AML-193 (cell line): ENCODE measurements at regions not wholly inside any gene's neighbourhood (a gene's known extent, or its start where the extent isn't known, plus 50 kb on each side); places are given as distances from the start of the nearest gene placed in this dataset.
"Not testable (repeated sequence)": the region's sequence is repeated elsewhere in the genome, so short reads cannot be mapped to it uniquely, and the experiment has no call there.

ENCODE experiments used
- DNase-seq, 2 experiments: peaks; one replicate each; lab custom pipeline; 2025; lab: John Stamatoyannopoulos, UW

DNA sequence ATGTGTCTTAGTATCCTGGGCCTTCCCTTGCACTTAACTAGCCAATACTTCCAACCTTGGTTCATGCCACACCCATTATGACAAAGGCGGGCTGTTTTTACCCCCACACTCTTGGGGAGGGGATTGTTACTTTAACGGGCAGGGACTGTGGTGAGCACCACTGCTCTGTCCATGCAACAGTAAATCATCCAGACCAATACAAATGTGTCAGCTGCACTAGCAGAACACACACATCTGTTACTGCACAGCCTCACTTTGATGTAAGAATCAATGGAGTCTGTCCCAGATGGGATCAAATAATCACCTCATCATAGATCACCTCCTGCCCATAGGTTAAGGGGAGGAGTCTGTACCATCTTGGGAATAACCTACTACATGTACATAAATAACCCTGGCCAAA, 58.1 kb downstream of the NPAP1 start:
- DNase-seq = no peak

DNA sequence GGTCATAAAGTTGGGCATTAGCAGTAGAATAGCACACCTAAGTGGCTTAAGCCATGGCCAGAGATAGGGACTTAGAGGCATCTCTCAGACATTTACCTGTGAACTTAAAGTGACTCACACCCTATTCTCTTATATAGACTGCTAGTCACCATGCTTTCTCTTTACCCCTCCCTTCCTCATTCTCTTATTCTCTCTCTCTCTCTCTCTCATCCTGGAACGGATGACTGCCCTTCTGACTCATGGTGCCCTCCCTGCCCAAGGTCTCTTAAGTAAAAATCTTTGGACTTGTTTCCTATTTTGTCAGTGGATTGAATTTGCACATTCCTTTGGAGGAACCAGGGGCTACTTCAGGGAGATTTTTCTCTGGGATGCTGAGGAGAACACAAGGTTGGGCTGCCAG, 58.8 kb downstream of the NPAP1 start:
- DNase-seq = no peak

DNA sequence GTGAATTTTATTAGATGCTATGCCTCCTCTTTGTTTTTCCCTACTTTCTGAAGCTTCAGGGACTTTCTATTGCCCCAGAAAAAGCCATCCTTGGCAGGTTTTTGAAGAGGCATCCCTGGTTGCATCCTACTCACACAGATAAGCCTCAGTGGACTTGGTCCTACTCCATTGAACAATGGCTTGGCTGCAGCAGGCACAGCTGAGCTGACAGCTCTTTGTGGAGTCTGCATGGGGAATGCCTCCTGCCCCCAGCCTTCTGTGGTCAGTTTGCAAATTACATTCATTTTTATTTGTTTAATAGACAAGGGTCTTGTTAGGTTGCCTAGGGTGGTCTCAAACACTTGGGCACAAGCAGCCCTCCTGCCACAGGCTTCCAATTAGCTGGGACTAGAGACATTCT, 69.7 kb downstream of the NPAP1 start:
- no peak for DNase-seq

DNA sequence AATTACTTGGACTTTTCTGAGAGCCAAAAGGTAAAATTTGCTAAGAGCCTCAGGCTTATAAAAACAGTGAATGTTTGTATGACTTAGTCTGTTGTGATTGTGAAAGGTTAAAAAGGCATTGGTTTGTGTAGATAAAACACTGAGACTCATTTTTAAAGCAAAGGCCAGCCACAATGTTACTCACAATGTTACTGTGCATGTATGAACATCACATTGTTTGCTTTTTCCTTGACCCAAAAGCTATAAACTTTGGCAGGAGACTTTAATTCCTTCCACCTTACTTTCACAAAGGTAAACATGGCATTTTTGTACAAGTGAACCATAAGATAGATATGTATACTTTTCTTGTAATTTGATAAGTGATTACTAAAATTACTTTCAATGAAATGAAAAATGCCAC, 70.5 kb downstream of the NPAP1 start:
- no peak for DNase-seq

DNA sequence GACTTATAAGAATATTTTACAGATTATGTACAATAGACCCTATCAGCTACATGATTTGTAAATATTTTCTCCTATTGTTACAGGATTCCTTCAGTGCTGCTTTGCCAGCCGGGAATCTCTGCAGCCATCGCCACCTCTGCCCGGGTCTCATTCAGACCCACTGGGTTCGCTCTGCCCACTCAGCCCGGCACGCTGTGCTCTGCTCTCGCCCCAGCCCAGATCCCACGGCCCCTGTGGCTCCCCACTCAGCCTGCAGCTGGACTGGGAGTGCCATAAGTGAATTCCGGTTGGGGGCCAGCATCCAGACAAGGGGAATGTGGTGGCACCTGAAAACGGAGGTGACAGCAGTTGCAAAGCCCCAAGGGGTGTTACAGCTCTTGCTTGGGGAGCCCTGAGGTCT, 71.8 kb downstream of the NPAP1 start:
- no peak for DNase-seq

DNA sequence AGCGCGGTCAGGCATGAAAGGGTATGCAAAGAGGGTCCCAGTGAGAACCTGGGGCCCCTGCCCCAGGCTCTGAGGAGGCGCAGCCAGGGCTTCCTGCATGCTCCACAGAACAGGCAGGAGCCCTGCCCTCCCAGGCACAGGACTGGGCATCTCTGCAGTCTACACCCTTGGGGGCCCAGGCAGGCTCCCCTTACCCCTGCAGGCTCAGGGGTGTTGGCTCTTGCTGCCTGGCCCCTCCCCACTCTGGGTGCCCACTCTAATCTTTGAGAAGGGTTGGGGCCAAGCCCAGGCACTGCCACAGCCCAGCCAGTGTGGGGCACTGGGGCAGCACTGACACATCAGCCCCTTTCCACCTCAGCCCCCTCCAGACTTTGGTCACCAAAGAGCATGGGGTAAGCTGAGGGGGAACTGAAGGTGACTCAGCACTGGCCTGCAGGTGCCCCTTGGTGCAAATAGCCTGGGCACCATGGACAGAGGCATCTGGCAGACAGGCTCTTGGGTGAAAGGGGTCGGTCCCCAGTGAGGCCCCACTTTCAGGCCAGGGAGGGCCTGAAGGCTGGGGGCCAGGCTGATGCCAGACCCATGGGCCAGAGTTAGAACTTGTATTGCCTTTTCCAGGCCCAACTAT, 73.4 kb downstream of the NPAP1 start:
- DNase-seq = no peak

DNA sequence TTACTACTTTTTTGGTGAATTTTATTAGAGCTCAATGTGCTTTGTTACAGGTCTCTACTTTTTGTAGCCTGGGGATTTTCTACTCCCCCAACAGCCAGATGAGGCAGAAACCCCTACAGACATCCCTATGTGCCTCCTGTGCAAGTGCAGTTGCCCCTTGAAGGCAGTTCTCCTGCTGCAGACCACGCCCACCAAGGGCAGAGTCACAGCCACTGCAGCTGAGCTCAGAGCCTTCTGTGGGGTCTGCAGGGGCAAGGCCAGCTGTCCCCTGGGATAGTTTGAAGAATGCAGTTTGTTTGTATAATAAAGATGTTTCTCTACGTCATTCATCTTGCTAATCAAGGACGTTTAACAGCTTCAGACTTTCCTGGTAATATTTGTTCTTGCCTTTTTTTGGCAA, 76.8 kb downstream of the NPAP1 start:
- no peak for DNase-seq

DNA sequence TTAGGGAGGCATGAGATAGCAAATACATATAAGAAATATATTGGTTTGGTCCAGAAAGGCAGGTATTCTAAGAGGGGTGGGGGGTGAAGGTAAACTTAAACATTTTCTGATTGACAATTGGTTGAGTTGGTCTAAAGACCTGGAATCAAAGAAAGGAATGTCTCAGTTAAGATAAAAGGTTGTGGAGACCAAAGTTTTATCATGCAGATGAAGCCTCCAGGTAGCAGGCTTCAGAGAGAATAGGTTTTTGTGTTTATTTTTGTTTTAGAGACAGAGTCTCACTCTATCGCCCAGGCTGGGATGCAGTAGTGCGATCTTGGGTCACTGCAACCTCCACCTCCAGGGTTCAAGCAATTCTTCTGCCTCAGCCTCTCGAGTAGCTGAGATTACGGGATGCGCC, 80.5 kb downstream of the NPAP1 start:
- no peak for DNase-seq

DNA sequence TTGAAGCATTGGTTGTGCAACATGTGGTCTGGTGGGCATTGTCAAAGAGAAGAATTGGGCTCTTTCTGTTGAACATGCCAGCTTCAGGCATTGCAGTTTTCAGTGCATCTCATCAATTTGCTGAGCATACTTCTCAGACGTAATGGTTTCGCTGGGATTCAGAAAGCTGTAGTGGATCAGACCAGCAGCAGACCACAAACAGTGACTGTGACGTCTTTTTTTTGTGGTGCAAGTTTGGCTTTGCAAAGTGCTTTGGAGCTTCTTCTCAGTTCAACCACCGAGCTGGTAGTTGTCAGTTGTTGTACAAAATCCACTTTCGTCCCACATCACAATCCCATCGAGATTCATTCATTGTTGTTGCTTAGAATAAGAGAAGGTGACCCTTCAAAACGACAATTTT, 84.5 kb downstream of the NPAP1 start:
- no peak for DNase-seq

DNA sequence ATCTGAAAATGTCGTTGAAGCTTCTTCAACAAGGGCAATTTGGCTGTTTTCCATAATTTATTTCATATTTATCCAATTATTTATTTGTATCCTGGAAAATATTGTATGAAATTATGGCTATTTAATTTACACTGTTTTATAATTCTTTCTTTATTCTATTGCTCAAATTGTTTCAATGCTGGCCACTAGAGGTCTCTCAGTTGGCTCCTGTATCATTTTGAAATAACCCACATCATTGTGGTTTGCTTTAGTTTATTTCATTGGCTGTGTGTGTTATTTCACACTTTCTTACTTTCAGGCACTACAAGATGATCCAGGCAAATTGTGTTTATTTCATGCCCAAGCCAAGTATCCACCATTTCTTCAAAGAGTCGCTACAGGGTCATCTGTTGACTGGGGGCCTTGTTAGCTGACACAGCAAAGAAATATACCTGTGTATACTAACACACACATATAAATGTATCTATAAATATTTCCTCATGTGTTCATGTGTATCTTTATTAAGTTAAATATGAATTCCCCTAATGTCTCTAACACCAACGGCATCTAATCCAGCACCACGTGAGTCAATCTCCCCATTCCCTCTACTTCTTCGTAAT, 86.2 kb downstream of the NPAP1 start:
- peak; percentile 15 to 19 for DNase-seq

DNA sequence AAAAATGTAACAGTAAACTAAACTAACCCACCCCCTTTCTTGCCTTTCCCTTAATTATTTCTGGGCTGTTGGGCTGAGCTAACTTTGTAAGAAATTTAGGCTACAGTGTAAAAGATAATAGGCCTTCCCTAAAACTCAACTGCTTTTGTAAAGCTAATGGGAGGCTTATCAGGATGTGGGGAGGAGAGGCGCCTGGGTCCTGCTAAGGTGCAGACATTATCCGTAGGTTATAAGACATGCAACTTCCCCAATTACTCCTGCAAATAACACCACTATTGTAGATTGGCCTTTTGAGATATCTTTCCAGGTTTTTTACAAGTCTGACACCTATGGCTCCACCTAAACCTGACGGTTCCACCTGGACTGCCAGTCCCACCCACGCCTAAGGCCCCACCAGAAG, 88.3 kb downstream of the NPAP1 start:
- DNase-seq = no peak

DNA sequence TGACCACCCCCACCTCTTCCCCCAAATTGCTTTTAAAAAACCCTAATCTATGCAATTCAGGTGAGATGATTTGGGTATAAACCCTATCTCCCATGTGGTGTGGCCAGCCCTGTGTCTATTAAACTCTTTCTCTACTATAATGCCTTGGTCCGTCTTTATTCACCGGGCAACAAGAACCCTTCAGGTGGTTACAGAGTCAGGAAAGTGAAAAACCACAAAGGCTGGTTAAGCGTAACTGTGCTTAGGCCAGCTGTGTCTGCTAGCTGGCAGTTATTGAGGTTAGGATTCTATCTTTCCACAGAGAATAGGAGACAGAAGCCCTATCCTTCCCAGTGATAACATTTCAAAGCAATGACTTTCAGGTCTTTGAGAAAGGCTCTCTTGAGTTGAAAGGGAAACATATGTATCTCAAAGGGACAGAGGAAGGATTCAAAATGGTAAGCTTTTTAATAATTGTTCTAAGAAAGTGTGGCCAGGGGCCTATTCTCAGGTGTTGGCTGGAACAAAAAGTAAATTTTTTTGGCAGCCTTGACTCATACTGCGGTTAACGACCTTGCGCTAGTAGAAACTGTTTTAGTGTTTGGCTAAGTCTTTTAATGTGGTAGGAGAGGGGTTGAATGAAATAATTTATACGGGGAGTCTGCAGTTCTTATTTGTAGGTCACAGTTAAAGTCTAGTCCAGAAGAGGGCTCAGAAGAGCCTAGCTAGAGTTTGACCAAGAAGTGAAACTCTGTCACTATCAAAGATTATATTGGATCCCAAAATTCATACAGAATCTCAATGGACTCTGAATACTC, 89.0 kb downstream of the NPAP1 start:
- DNase-seq = no peak

DNA sequence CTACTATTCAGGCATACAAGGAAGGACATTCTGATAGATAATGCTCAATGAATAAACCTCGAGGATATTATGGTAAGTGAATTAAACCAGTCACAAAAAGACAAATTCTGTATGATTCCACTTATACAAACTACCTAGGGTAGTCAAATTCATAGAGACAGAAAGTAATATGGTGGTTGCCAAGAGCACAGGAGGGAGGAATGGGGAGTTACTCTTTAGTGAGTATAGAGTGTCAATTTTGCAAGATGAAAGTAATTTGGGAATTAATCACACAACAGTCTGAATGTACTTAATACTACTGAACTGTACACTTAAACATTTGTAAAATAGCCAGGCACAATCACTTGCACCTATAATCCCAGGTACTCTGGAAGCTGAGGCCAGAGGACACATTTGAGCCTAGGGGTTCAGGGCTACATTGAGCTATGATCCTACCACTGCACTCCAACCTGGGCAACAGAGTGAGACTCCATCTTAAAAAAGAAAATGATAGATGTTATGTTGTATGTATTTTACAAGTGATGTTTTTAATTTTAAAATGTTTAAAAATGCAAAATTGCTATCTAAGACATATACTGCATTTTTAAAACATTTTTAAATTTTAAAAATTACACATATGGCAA, 91.0 kb downstream of the NPAP1 start:
- no peak for DNase-seq

DNA sequence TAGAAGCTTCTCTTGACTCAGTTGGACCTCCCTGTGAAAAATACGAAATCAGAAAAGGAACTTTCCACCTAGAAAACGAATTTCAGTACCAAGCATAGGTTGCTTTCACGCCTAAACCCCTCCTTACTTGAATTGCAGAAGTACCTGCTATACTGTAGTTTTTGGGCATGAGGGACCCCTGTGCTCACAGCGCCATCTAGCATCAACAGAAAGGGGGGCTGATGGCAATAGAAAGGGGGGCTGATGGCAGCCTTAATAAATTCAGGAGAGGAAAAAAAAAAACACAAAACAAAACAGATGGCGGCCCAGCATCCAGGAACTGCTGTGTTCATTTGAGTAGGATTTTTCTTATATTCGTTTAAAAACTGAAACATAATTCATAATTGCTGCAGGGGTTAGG, 96.7 kb downstream of the NPAP1 start:
- no peak for DNase-seq

DNA sequence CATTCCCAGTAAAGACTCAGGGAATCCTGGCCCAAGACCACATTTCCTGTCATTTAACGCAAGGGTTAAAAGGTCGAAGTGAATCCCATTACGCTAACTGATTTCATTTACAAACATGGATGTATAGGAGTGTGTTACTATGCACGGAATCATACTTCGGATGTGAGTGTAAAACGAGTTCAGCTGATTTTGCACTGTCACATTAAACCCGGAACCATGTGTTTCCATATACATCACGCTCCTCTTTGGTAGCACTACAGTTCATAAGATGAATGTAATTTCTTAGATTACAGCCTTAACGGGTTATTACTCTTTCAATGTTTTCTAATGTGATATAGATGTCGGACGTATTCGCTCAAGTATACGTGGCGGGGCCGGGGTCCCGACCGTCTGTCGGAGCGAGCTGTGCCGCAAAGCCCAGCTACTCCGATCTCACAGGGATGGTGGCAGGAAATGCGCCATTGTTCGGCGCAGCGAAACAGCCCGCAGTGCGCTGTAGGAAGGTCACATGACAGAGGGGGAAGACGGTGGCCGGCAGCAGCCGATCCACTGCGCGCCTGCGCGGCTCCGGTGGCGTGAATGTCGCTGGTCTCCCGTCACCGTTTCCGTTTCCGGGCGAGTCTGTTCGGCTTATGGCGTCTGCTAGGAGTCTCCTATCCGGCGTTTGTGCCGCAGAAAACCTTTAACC, 97.3 kb downstream of the NPAP1 start:
- DNase-seq = no peak

DNA sequence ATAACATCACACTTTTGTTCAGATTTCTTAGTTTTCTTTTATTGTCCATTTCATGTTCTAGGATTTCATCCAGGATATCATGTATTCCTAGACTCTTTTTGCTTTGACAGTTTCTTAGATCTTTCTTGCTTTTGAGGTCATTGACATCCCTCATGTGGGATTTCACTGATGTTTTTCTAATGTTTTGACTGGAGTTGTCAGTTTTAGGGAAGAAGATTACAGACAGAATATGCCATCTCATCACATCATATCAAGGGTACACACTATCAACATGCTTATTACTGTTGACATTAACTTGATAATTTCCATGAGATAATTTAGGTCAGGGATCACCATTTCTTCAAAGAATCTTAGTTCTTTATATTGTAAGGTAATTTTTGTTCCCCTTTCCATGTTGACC, 101.7 kb downstream of the NPAP1 start:
- DNase-seq = no peak

DNA sequence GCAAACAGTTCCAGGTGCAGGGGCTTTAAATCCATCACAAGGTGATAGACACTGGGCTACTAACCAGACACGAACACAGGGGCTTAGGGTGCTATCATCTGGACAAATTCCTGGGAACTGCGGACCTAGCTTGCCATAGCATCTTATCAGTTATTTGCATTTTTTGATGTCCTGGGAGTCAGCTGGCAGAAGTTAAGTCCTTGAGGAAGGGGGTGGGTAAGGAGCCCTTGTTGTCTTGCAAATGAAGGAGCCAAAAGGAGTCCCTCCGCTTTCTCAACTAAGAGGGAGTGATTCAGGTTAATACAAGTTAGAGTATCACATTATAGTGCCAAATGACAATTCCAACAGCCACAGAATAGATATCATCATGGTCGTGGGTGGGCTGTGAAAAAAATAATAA, 108.9 kb downstream of the NPAP1 start:
- no peak for DNase-seq

DNA sequence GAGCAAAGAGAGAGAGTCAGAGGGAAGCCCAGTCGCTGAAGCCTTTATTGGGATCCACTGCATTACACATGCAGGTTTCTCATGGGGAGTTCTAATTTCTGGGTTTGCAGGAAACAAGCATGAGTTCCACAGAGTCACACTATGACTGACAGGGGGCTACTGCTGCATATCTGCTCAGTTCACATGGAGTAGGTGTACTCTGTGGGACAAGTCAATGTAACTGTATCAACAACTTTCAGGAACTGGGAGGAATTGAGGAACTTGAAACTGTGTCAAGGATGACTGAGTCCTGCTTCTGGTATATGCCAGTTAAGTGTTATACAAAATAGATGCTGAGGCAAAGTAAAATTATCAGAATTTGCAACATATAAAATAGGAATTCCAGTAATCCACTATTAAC, 110.8 kb downstream of the NPAP1 start:
- DNase-seq = no peak

DNA sequence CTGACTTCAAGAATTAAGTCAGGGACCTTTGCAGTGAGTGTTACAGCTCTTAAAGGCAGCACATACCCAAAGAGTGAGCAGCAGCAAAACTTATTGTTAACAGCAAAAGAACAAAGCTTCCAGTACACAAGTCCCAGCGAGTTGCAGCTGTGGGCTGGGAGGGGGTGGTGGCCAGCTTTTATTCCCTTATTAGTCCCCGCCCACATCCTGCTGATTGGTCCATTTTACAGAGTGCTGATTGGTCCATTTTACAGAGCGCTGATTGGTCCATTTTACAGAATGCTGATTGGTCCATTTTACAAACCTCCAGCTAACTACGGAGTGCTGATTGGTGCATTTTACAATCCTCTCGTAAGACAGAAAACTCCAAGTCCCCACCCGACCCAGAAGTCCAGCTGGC, 127.0 kb downstream of the NPAP1 start:
- DNase-seq = not testable (repeated sequence)

DNA sequence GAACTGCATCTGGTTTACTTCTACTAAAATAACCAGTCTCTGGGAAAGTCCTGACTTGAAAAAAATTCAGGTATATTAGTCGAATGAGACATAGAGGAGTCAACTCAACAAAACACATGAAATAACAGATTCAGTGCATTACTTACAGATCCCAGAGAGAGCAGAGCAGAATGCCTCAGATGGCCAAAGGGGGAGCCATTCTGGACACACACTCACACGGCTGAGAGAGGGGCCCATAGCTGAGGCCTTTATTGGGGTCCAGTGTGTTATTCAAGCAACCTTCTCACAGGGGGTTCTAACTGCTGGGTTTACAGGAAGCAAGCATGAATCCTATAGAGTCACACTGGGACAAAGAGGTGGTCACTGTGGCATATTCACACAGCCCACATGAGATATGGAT, 135.1 kb upstream of the SNRPN start:
- DNase-seq = no peak

DNA sequence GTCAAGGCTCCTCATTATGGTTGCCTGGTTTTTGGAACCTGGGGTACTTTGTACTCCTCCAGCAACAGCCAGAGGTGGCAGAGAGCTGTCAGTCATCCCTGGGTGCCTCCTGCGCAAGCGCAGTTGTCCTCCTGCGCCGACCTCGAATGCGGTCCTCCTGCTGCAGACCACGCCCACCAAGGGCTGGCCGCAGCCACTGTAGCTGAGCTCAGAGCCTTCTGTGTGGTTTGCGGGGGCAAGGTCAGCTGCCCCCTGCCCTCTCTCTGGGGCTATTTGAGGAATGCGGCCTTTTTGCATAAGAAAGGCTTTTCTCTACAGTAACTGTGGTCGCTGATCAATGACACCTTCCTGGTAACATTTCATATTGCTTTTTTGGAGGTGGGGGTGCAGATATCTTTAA, 131.3 kb upstream of the SNRPN start:
- DNase-seq = no peak

DNA sequence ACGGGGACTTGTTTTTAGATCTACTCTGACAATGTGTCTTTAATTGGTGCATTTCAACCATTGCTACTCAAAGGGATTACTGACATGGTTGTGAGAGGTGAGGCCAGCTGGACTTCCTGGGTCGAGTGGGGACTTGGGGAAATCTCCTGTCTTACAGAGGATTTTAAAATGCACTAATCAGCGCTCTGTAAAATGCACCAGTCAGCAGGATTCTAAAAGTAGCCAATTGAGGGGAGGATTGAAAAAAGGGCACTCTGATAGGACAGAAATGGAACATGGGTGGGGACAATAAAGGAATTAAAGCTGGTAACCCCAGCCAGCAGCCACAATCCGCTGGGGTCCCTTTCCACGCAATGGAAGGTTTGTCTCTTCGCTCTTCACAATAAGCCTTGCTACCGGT, 122.5 kb upstream of the SNRPN start:
- DNase-seq = no peak

DNA sequence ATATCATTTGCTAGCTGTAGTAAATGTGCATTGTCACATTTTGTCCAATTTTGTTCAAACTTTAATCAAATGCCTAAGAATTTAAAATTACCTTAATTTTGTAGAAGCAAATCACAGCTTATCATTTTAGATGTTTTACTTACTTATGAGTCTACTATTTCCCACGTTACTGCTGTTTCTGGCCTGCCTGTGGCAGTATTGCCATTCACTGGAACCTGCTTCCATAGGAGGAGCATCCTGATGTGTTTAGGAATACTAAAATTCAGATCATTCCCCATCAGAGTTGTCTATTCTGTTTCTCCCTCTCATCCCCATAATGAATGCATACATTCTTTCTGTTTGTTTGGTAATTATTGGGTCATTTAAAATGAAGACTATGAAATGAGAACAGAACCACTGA, 119.5 kb upstream of the SNRPN start:
- DNase-seq = no peak
